Osteocyte (in vitro differentiated cells): ENCODE measurements at regions not wholly inside any gene's neighbourhood (a gene's known extent, or its start where the extent isn't known, plus 50 kb on each side); places are given as distances from the start of the nearest gene placed in this dataset.

Experiments used
- DNase-seq: peaks from one replicate; pipeline ENCODE4 v3.0.0; 2021; ENCODE audit warnings: mixed read lengths; ENCODE audit not compliant: unreplicated experiment; ENCODE audit errors: extremely low spot score
- H3K27ac Mint-ChIP-seq: one replicate; pipeline ENCODE4 v1.8.0; 2021; ENCODE audit warnings: mild to moderate bottlenecking, mixed read lengths; ENCODE audit not compliant: unreplicated experiment
- H3K27me3 Mint-ChIP-seq: one replicate; pipeline ENCODE4 v1.8.0; 2021; ENCODE audit warnings: mixed read lengths; ENCODE audit not compliant: unreplicated experiment
- H3K36me3 Mint-ChIP-seq: one replicate; pipeline ENCODE4 v1.8.0; 2021; ENCODE audit warnings: mixed read lengths; ENCODE audit not compliant: unreplicated experiment
- H3K4me1 Mint-ChIP-seq: one replicate; pipeline ENCODE4 v1.8.0; 2021; ENCODE audit warnings: mixed read lengths; ENCODE audit not compliant: unreplicated experiment
- H3K4me3 Mint-ChIP-seq: one replicate; pipeline ENCODE4 v1.8.0; 2021; ENCODE audit warnings: mild to moderate bottlenecking, moderate library complexity, mixed read lengths; ENCODE audit not compliant: unreplicated experiment
- H3K9me3 Mint-ChIP-seq: one replicate; pipeline ENCODE4 v1.8.0; 2021; ENCODE audit warnings: mixed read lengths; ENCODE audit not compliant: unreplicated experiment
- CTCF ChIP-seq: fragments of 200-600 bp; sonication (generic); IDR thresholded peaks from 2 replicates; pipeline ENCODE4 v1.5.0; 2021; ENCODE audit warnings: antibody characterized with exemption, mild to moderate bottlenecking, moderate library complexity

DNA sequence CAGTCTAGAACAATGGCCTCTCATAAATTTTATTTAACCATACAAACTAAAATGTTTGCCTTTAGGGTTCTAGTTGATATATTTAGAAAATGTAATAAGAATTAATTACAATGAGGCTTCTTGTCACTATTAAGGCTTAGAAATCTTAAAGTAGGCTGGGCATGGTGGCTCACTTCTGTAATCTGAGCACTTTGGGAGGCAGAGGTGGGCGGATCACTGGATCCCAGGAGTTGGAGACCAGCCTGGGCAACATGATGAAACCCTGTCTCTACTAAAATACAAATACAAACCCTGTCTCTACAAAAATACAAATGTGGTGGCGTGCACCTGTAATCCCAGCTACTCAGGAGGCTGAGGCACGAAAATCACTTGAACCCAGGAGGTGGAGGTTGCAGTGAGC lies 99.0 kb upstream of the ADGRF1 start:
- DNase-seq, result no peak
- Mint-ChIP-seq H3K4me1 (peaks cover 3% of the 10 kb centered on the region), H3K27ac (no peak overlapping the region), H3K36me3 (peaks cover 5% of the 10 kb centered on the region), H3K4me3 (no peak overlapping the region), H3K27me3 (peaks cover 4% of the 10 kb centered on the region), H3K9me3 (peaks cover 3% of the 10 kb centered on the region)
- no peak for TF ChIP-seq CTCF

DNA sequence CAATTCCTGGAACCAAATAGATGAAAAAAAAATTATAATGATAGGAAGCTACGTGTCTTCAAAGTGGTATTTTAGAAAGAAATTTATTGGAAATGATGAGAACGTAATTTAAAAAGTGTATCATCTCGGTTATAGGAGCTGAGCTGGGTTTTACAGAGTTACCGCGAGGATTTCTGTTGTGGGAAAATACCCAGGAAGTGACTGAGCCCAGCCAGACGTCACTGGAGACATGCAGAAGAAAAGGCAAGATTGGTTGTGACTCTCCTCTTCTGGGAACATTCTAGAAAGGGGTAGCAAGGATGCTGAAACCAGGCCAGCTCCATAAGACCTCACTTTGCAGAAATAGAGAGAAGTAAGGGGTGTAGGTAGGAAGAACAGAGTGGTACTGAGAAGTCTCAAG lies 95.9 kb upstream of the ADGRF1 start:
- Mint-ChIP-seq H3K27me3 (peaks cover 4% of the 10 kb centered on the region), H3K4me1 (peaks cover 19% of the 10 kb centered on the region), H3K9me3 (peaks cover 3% of the 10 kb centered on the region), H3K27ac (no peak overlapping the region), H3K36me3 (peaks cover 4% of the 10 kb centered on the region), H3K4me3 (no peak overlapping the region)
- DNase-seq, result no peak
- TF ChIP-seq CTCF, result no peak

DNA sequence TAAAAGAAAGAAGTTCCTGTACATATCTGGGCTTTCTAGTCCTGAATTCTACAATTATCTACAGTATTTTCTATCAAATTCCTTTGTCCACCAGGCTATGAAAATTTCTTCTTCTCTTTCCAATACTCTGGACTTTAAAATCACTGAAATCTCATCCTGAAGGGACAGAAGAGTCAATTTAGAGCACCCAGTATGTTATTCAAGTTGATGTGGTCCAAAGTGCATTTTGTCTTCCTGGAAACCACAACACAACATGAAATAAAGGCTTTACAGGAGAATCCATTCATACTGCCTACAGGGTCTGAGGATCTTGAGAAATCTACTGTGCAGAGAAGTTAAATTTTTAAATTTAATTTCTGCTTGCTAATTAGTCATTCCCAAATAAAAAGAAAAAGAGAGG lies 94.9 kb upstream of the ADGRF1 start:
- Mint-ChIP-seq H3K27ac (no peak overlapping the region), H3K27me3 (peaks cover 4% of the 10 kb centered on the region), H3K4me1 (peaks cover 19% of the 10 kb centered on the region), H3K36me3 (no peaks in the 10 kb centered on the region), H3K9me3 (no peaks in the 10 kb centered on the region), H3K4me3 (no peak overlapping the region)
- no peak for DNase-seq
- no peak for TF ChIP-seq CTCF

GRCh38 chr6:47135772-47136171 lies 93.6 kb upstream of the ADGRF1 start:
- peaks cover 4% of the 10 kb centered on the region for H3K27me3 Mint-ChIP-seq
- peaks cover 19% of the 10 kb centered on the region for H3K4me1 Mint-ChIP-seq
- H3K9me3 Mint-ChIP-seq, result no peaks in the 10 kb centered on the region
- no peak overlapping the region for H3K27ac Mint-ChIP-seq
- no peak for DNase-seq
- no peak for TF ChIP-seq CTCF
- no peak overlapping the region for H3K4me3 Mint-ChIP-seq
- no peaks in the 10 kb centered on the region for H3K36me3 Mint-ChIP-seq

DNA sequence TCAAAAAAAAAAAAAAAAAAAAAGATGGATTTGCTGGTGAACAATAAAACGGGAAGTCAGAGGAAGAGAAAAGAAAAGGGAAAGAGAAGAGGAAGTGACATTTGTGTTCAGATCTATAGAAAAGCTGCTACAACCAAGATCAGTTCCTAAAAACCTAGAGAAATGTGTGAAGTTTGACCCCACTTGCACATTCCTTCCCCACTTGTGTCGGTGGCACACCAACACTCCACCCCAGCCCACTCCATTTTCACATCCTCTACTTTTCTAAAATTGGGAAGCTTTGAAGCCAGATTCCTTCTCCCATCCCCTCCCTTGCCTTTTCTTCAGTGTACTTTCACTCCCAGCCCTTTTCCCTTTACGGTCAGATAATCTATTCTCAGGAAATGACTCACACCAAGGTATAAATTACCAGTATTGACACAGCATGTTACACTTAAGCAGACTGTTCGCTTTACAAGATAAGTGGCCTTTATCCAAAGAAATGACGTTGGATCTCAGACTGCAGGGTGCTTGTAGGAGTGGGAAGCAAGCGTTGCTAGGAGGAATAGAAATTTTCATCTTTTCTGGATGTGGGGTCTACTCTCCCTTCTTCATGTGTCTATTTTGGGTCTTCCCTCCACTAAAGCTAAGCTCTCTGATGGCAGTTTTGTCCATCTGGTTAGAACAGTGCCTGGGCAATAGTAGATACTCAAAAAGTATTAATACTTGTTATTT lies 92.5 kb upstream of the ADGRF1 start:
- no peak for TF ChIP-seq CTCF
- H3K36me3 Mint-ChIP-seq, result no peaks in the 10 kb centered on the region
- H3K9me3 Mint-ChIP-seq, result no peaks in the 10 kb centered on the region
- H3K27ac Mint-ChIP-seq, result peak overlapping the region; percentile 82
- H3K4me1 Mint-ChIP-seq, result peaks cover 22% of the 10 kb centered on the region
- DNase-seq, result no peak
- peak overlapping the region; percentile 19 for H3K4me3 Mint-ChIP-seq
- H3K27me3 Mint-ChIP-seq, result peaks cover 4% of the 10 kb centered on the region
